ENCODE measurements at regions not wholly inside any gene's neighbourhood (a gene's known extent, or its start where the extent isn't known, plus 50 kb on each side); places are given as distances from the start of the nearest gene placed in this dataset.

DNA sequence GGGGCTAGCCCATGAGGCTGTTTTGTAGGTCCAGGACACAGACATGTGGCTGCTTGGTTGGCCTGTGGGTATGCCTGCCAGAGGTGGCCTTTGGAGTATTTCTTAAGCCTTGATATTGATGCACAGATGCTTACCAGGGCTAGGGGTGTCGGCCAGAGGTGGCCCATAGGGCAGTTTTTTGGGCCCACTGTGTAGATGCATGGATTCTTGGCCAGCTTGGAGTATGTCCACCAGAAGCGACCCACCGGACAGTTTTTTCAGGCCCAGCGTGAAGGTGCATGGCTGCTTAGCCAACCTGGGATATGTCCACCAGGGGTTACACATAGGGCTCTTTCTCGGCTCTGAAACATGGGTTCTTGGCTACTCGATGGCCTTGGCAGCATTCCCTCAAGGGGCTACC is 1199.1 kb downstream of the CNTNAP5 start:
- no peaks in the 10 kb centered on the region for H3K4me1 Mint-ChIP-seq (ENCODE audit: unreplicated experiment)
- H3K27ac Mint-ChIP-seq (ENCODE audit: unreplicated experiment): no peak overlapping the region
- peaks cover 2% of the 10 kb centered on the region for H3K27me3 Mint-ChIP-seq (ENCODE audit: unreplicated experiment)
- TF ChIP-seq, protein P1, sequence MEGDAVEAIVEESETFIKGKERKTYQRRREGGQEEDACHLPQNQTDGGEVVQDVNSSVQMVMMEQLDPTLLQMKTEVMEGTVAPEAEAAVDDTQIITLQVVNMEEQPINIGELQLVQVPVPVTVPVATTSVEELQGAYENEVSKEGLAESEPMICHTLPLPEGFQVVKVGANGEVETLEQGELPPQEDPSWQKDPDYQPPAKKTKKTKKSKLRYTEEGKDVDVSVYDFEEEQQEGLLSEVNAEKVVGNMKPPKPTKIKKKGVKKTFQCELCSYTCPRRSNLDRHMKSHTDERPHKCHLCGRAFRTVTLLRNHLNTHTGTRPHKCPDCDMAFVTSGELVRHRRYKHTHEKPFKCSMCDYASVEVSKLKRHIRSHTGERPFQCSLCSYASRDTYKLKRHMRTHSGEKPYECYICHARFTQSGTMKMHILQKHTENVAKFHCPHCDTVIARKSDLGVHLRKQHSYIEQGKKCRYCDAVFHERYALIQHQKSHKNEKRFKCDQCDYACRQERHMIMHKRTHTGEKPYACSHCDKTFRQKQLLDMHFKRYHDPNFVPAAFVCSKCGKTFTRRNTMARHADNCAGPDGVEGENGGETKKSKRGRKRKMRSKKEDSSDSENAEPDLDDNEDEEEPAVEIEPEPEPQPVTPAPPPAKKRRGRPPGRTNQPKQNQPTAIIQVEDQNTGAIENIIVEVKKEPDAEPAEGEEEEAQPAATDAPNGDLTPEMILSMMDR (IDR thresholded peaks at IDR 0.05; ENCODE audit: unreplicated experiment): no peak
- H3K9me3 Mint-ChIP-seq (ENCODE audit: unreplicated experiment): peaks cover 4% of the 10 kb centered on the region
- no peak overlapping the region for H3K4me3 Mint-ChIP-seq (ENCODE audit: unreplicated experiment)
- H3K36me3 Mint-ChIP-seq (ENCODE audit: low read depth, unreplicated experiment): no peaks in the 10 kb centered on the region
- DNase-seq (ENCODE audit: low spot score): no peak

DNA sequence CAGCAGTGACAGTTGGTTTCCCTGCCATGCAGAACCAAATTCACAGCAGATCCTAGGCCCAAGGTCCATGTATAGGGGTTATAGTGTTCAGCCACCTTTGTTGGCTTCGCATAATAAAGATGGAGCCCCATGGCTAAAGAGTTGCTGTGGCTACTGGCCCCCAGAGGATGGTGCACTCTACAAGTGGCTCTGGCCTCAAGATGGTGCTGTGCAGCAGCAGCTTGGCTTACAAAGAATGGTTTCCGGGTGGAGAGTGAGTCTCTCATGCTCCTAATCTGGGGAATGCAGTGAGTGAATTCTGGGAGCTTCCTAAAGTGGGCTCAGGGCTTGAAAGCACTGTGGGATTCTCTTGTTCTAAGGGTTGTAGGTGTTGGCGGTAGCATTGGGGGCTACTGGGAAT is 1199.7 kb downstream of the CNTNAP5 start:
- Mint-ChIP-seq H3K27ac (ENCODE audit: unreplicated experiment) (no peak overlapping the region), H3K4me1 (ENCODE audit: unreplicated experiment) (no peaks in the 10 kb centered on the region), H3K36me3 (ENCODE audit: low read depth, unreplicated experiment) (no peaks in the 10 kb centered on the region), H3K9me3 (ENCODE audit: unreplicated experiment) (peaks cover 4% of the 10 kb centered on the region), H3K27me3 (ENCODE audit: unreplicated experiment) (peaks cover 2% of the 10 kb centered on the region), H3K4me3 (ENCODE audit: unreplicated experiment) (no peak overlapping the region)
- TF ChIP-seq, protein P1 (IDR thresholded peaks at IDR 0.05; ENCODE audit: unreplicated experiment): no peak
- no peak for DNase-seq (ENCODE audit: low spot score)

DNA sequence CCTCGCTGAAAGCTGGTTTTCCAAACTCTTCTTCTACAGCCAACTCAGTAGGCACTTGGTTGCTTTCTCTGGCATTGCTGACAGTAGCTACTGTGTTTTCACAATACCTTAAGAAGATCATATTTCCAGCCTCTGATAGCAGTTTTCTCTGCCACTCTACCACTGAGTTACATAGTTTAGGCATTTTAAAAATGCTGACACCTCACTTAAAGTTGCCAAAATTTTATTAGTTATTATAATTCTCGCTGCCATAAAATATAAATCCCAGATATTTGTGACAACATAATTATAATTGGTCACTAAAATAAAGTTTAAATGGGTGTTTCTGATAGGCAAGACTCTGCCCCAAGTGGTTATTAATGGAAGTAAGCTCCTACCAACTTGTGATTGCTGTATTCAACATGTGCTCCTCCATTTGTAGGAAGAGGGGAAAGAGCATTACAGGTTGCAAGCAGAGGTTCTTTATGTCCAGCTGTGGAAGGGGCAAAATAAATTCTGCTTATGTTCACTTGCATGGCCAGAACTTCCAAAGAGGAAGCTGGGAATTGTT is 1202.8 kb downstream of the CNTNAP5 start:
- Mint-ChIP-seq H3K4me1 (ENCODE audit: unreplicated experiment) (no peaks in the 10 kb centered on the region), H3K4me3 (ENCODE audit: unreplicated experiment) (no peak overlapping the region), H3K36me3 (ENCODE audit: low read depth, unreplicated experiment) (no peaks in the 10 kb centered on the region), H3K27me3 (ENCODE audit: unreplicated experiment) (peaks cover 2% of the 10 kb centered on the region), H3K9me3 (ENCODE audit: unreplicated experiment) (peaks cover 3% of the 10 kb centered on the region), H3K27ac (ENCODE audit: unreplicated experiment) (no peak overlapping the region)
- TF ChIP-seq, protein P1 (IDR thresholded peaks at IDR 0.05; ENCODE audit: unreplicated experiment): peak; percentile 33
- DNase-seq (ENCODE audit: low spot score): no peak

DNA sequence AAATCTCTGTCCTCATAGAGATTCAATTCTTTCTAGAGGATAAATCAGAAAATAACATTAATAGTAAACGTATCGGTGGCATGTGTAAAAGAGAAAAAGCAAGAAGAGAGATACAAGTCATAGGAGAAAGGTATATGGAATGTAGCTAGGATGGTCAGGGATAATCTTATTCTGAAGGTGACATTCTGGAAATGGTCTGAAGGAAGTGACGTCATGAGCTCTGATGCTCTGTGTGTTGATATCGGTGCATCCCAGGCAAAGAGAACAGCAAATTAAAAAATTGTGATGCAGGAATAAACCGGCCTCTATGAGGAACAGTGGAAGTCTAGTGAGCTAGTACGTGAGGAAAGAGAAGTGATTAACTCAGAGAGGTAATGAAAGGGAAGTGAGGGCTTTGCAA is 1215.8 kb downstream of the CNTNAP5 start:
- H3K9me3 Mint-ChIP-seq (ENCODE audit: unreplicated experiment): no peaks in the 10 kb centered on the region
- H3K4me1 Mint-ChIP-seq (ENCODE audit: unreplicated experiment): no peaks in the 10 kb centered on the region
- TF ChIP-seq, protein P1 (IDR thresholded peaks at IDR 0.05; ENCODE audit: unreplicated experiment): no peak
- no peak for DNase-seq (ENCODE audit: low spot score)
- no peak overlapping the region for H3K27ac Mint-ChIP-seq (ENCODE audit: unreplicated experiment)
- H3K36me3 Mint-ChIP-seq (ENCODE audit: low read depth, unreplicated experiment): no peaks in the 10 kb centered on the region
- no peaks in the 10 kb centered on the region for H3K27me3 Mint-ChIP-seq (ENCODE audit: unreplicated experiment)
- H3K4me3 Mint-ChIP-seq (ENCODE audit: unreplicated experiment): no peak overlapping the region

DNA sequence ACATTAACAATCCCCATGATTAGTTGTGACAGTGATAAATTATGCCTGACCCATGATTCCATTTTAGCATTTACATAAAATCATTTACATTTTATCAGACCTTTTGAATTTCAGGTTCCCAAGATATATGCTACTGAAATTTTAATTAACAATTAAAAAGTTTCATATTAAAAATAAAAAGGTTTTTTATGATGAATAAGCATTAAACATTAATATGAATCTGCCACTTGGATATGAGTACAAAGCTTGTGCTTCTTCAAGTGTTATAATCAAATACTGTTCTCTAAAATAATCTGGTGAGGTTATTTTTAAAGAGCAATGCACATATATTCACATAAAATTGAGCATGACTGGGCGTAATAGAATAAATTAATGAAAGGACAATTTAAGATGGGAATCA is 1218.0 kb downstream of the CNTNAP5 start:
- no peaks in the 10 kb centered on the region for H3K4me1 Mint-ChIP-seq (ENCODE audit: unreplicated experiment)
- no peaks in the 10 kb centered on the region for H3K36me3 Mint-ChIP-seq (ENCODE audit: low read depth, unreplicated experiment)
- H3K9me3 Mint-ChIP-seq (ENCODE audit: unreplicated experiment): no peaks in the 10 kb centered on the region
- no peak overlapping the region for H3K27ac Mint-ChIP-seq (ENCODE audit: unreplicated experiment)
- H3K4me3 Mint-ChIP-seq (ENCODE audit: unreplicated experiment): no peak overlapping the region
- no peaks in the 10 kb centered on the region for H3K27me3 Mint-ChIP-seq (ENCODE audit: unreplicated experiment)
- DNase-seq (ENCODE audit: low spot score): no peak
- TF ChIP-seq, protein P1 (IDR thresholded peaks at IDR 0.05; ENCODE audit: unreplicated experiment): no peak

Measured in endothelial cell (in vitro differentiated cells).